Activated CD4-positive, alpha-beta T cell treated with anti-CD3 and anti-CD28 coated beads, Interleukin-2, amount 50 U/mL, for 16 hours (primary cell): ENCODE measurements at regions not wholly inside any gene's neighbourhood (a gene's known extent, or its start where the extent isn't known, plus 50 kb on each side); places are given as distances from the start of the nearest gene placed in this dataset.

ENCODE experiments used
- DNase-seq: peaks from one replicate; pipeline ENCODE4 v3.0.0-alpha.2; 2020

GRCh38 chr18:6659963-6660725 is 69.4 kb upstream of the ARHGAP28 start:
- DNase-seq: no peak

- no peak for DNase-seq
Observed at GRCh38 chr18:6661692-6662415, 67.7 kb upstream of the ARHGAP28 start.

- DNase-seq: no peak
Observed at GRCh38 chr18:6666012-6666685, 63.4 kb upstream of the ARHGAP28 start.

- DNase-seq: no peak
Observed at GRCh38 chr18:6668836-6669235, 60.7 kb upstream of the ARHGAP28 start.

GRCh38 chr18:6672821-6673308 is 56.7 kb upstream of the ARHGAP28 start:
- no peak for DNase-seq

- DNase-seq: no peak
Observed at GRCh38 chr18:6677086-6677485, 52.4 kb upstream of the ARHGAP28 start.

GRCh38 chr18:6679201-6679600 is 50.3 kb upstream of the ARHGAP28 start:
- DNase-seq: no peak
